WTC11 (cell line): ENCODE measurements at regions not wholly inside any gene's neighbourhood (a gene's known extent, or its start where the extent isn't known, plus 50 kb on each side); places are given as distances from the start of the nearest gene placed in this dataset.
A peak's percentile ranks its signal among the peaks of the same experiment; 100 is the strongest.
"Not testable (repeated sequence)": the region's sequence is repeated elsewhere in the genome, so short reads cannot be mapped to it uniquely, and the experiment has no call there.

Experiments
- ATAC-seq: fragments of 200-7000 bp; cut with Tn5 transposase; 2 replicates; pipeline ENCODE4 v1.10.0; 2021; ENCODE audit warnings: mild to moderate bottlenecking, moderate library complexity
- CTCF ChIA-PET: fragments of 300-600 bp; sonication (Branson Sonifier 250); formaldehyde crosslinking; loops from one replicate; lab custom pipeline; 2021; ENCODE audit warnings: antibody characterized with exemption; lab: Charles Lee
- POLR2A ChIA-PET: fragments of 350-600 bp; sonication (Branson Sonifier 250); formaldehyde crosslinking; loops from one replicate; lab custom pipeline; 2021; ENCODE audit warnings: antibody characterized with exemption; lab: Charles Lee
- DNase-seq: peaks from one replicate; pipeline ENCODE4 v3.0.0; 2021; ENCODE audit warnings: low spot score
- H3K27ac Mint-ChIP-seq: 2 replicates; pipeline ENCODE4 v1.8.0; 2021; ENCODE audit warnings: mixed read lengths
- H3K27me3 Mint-ChIP-seq: 2 replicates; pipeline ENCODE4 v1.8.0; 2021; ENCODE audit warnings: low read depth, mild to moderate bottlenecking, moderate library complexity, mixed read lengths
- H3K36me3 Mint-ChIP-seq: 2 replicates; pipeline ENCODE4 v1.8.0; 2021; ENCODE audit warnings: mixed read lengths
- H3K4me1 Mint-ChIP-seq: 2 replicates; pipeline ENCODE4 v1.8.0; 2022; ENCODE audit warnings: mixed read lengths
- H3K4me3 Mint-ChIP-seq: 2 replicates; pipeline ENCODE4 v1.8.0; 2021; ENCODE audit warnings: mild to moderate bottlenecking, moderate library complexity, mixed read lengths
- H3K9me3 Mint-ChIP-seq: 2 replicates; pipeline ENCODE4 v1.8.0; 2021; ENCODE audit warnings: mixed read lengths
- ATF1 ChIP-seq: sonication (generic); formaldehyde crosslinking; IDR thresholded peaks from 2 replicates; pipeline ENCODE4 v1.8.1; 2023; ENCODE audit warnings: mild to moderate bottlenecking, moderate library complexity, missing genetic modification reagents
- ATF6 ChIP-seq: sonication (generic); formaldehyde crosslinking; IDR thresholded peaks from 2 replicates; pipeline ENCODE4 v1.8.1; 2023; ENCODE audit warnings: mild to moderate bottlenecking, missing genetic modification reagents
- CBFB ChIP-seq: sonication (generic); formaldehyde crosslinking; IDR thresholded peaks from 2 replicates; pipeline ENCODE4 v1.8.1; 2022; ENCODE audit warnings: mild to moderate bottlenecking, low read depth, missing genetic modification reagents
- CREB1 ChIP-seq: sonication (generic); formaldehyde crosslinking; IDR thresholded peaks from 2 replicates; pipeline ENCODE4 v1.8.0; 2023; ENCODE audit warnings: mild to moderate bottlenecking, missing genetic modification reagents
- CTCF ChIP-seq: fragments of 200-600 bp; IDR thresholded peaks from 2 replicates; pipeline ENCODE4 v1.8.0; 2022; ENCODE audit warnings: antibody characterized with exemption
- E2F4 ChIP-seq: sonication (generic); formaldehyde crosslinking; IDR thresholded peaks from 2 replicates; pipeline ENCODE4 v1.8.1; 2022; ENCODE audit warnings: low read depth, mild to moderate bottlenecking, moderate library complexity, missing genetic modification reagents, borderline replicate concordance
- EMX1 ChIP-seq: fragments of 250-450 bp; sonication (Bioruptor Pico); IDR thresholded peaks from 2 replicates; pipeline ENCODE4 v1.8.0; 2021; ENCODE audit warnings: mild to moderate bottlenecking
- GRHL2 ChIP-seq: fragments of 250-450 bp; sonication (Bioruptor Pico); IDR thresholded peaks from 2 replicates; pipeline ENCODE4 v1.8.0; 2022; ENCODE audit warnings: mild to moderate bottlenecking, moderate library complexity; ENCODE audit not compliant: insufficient replicate concordance, severe bottlenecking
- SMAD3 ChIP-seq: sonication (generic); formaldehyde crosslinking; IDR thresholded peaks from 2 replicates; pipeline ENCODE4 v1.8.0; 2022; ENCODE audit warnings: missing genetic modification reagents, mild to moderate bottlenecking, borderline replicate concordance
- SMAD4 ChIP-seq: sonication (generic); formaldehyde crosslinking; IDR thresholded peaks from 2 replicates; pipeline ENCODE4 v1.8.0; 2022; ENCODE audit warnings: mild to moderate bottlenecking, missing genetic modification reagents
- STAT6 ChIP-seq: sonication (generic); formaldehyde crosslinking; conservative IDR thresholded peaks from 2 replicates; pipeline ENCODE4 v1.8.1; 2023; ENCODE audit warnings: mild to moderate bottlenecking, low read depth, missing genetic modification reagents, moderate library complexity
- TCF7 ChIP-seq: sonication (generic); formaldehyde crosslinking; IDR thresholded peaks from 2 replicates; pipeline ENCODE4 v1.8.0; 2022; ENCODE audit warnings: mild to moderate bottlenecking, low read depth, missing genetic modification reagents, moderate library complexity
- TEAD1 ChIP-seq: sonication (generic); formaldehyde crosslinking; IDR thresholded peaks from 2 replicates; pipeline ENCODE4 v1.8.0; 2022; ENCODE audit warnings: mild to moderate bottlenecking, missing genetic modification reagents
- TP53 ChIP-seq: sonication (generic); formaldehyde crosslinking; IDR thresholded peaks from 2 replicates; pipeline ENCODE4 v1.8.1; 2023; ENCODE audit warnings: mild to moderate bottlenecking, missing genetic modification reagents
- ZNF219 ChIP-seq: sonication (generic); formaldehyde crosslinking; IDR thresholded peaks from 2 replicates; pipeline ENCODE4 v1.8.0; 2023; ENCODE audit warnings: missing genetic modification reagents, mild to moderate bottlenecking, borderline replicate concordance
- ZNF512 ChIP-seq: sonication (generic); formaldehyde crosslinking; IDR thresholded peaks from 2 replicates; pipeline ENCODE4 v1.8.1; 2022; ENCODE audit warnings: missing genetic modification reagents, borderline replicate concordance
- ZNF532 ChIP-seq: fragments of 250-450 bp; sonication (Bioruptor Pico); IDR thresholded peaks from 2 replicates; pipeline ENCODE4 v1.9.0; 2021; ENCODE audit warnings: mild to moderate bottlenecking, borderline replicate concordance

- TF ChIP-seq TCF7 (CRISPR knock-in tag) (no peak), ZNF219 (CRISPR knock-in tag) (no peak), STAT6 (CRISPR knock-in tag) (no peak), EMX1 (no peak), E2F4 (CRISPR knock-in tag) (no peak), GRHL2 (CRISPR knock-in tag) (no peak), ZNF512 (CRISPR knock-in tag) (no peak), CREB1 (CRISPR knock-in tag) (no peak), ATF6 (no peak), SMAD4 (no peak), ATF1 (no peak), TEAD1 (CRISPR knock-in tag) (no peak), SMAD3 (CRISPR knock-in tag) (no peak)
- TF ChIP-seq, all 79 proteins: peak for 0
- peaks cover 6% of the 10 kb centered on the region for H3K4me1 Mint-ChIP-seq
- CTCF ChIA-PET, result no interaction called here
Measured at GRCh38 chr3:118806423-118806822, 228.2 kb downstream of the IGSF11 start.

GRCh38 chr3:118807349-118807748, 227.3 kb downstream of the IGSF11 start:
- H3K27ac Mint-ChIP-seq, H3K4me1 Mint-ChIP-seq, H3K36me3 Mint-ChIP-seq, CTCF ChIA-PET, DNase-seq, H3K27me3 Mint-ChIP-seq, ATAC-seq, POLR2A ChIA-PET, H3K4me3 Mint-ChIP-seq: not testable (repeated sequence)
- peaks cover 10% of the 10 kb centered on the region for H3K9me3 Mint-ChIP-seq

More at GRCh38 chr3:118806423-118806822, 228.2 kb downstream of the IGSF11 start:
- no peak overlapping the region for H3K4me3 Mint-ChIP-seq
- H3K9me3 Mint-ChIP-seq, result peaks cover 10% of the 10 kb centered on the region
- no peak for DNase-seq
- H3K27me3 Mint-ChIP-seq, result no peaks in the 10 kb centered on the region
- H3K27ac Mint-ChIP-seq, result no peak overlapping the region
- POLR2A ChIA-PET, result no interaction called here
- H3K36me3 Mint-ChIP-seq, result no peaks in the 10 kb centered on the region
- ATAC-seq, result no peak

GRCh38 chr3:118808723-118809122, 225.9 kb downstream of the IGSF11 start:
- DNase-seq, result no peak
- Mint-ChIP-seq H3K27ac (no peak overlapping the region), H3K4me3 (no peak overlapping the region), H3K27me3 (no peaks in the 10 kb centered on the region), H3K36me3 (no peaks in the 10 kb centered on the region), H3K4me1 (peaks cover 6% of the 10 kb centered on the region), H3K9me3 (peaks cover 10% of the 10 kb centered on the region)
- CTCF ChIA-PET, result no interaction called here
- POLR2A ChIA-PET, result interaction anchor here (0.6 kb wide), 1 partner anchor 949 kb away, joined by 3 read pairs; no protein-coding TSS in a partner anchor
- ATAC-seq, result peak; percentile 48
- TF ChIP-seq ZNF532 (CRISPR knock-in tag), result no peak
- no peak for TF ChIP-seq TP53 (CRISPR knock-in tag)
- TF ChIP-seq CTCF, result no peak
- TF ChIP-seq CBFB, result no peak
